GM23248 (cell line): ENCODE measurements at regions not wholly inside any gene's neighbourhood (a gene's known extent, or its start where the extent isn't known, plus 50 kb on each side); places are given as distances from the start of the nearest gene placed in this dataset.

Experiments used
- DNase-seq: peaks from one replicate; pipeline ENCODE4 v3.0.0-alpha.2; 2015
- H2AFZ ChIP-seq: fragments of 200-600 bp; sonication (generic); 2 replicates; pipeline ENCODE4 v1.6.1; 2016; ENCODE audit warnings: antibody characterized with exemption
- H3F3A ChIP-seq: fragments of 200-600 bp; sonication (generic); 2 replicates; pipeline ENCODE4 v1.6.1; 2016; ENCODE audit warnings: mild to moderate bottlenecking, antibody characterized with exemption, mixed run types; ENCODE audit not compliant: insufficient read depth
- H3K27ac ChIP-seq: fragments of 200-600 bp; sonication (generic); 2 replicates; pipeline ENCODE4 v1.5.1; 2016; ENCODE audit warnings: mild to moderate bottlenecking
- H3K27me3 ChIP-seq: fragments of 200-600 bp; sonication (generic); replicated peaks from 2 replicates; pipeline ENCODE4 v1.6.1; 2016; ENCODE audit warnings: mild to moderate bottlenecking; ENCODE audit not compliant: insufficient read depth
- H3K36me3 ChIP-seq: fragments of 200-600 bp; sonication (generic); 2 replicates; pipeline ENCODE4 v1.6.1; 2016; ENCODE audit warnings: low read depth, mild to moderate bottlenecking
- H3K4me1 ChIP-seq: fragments of 200-600 bp; sonication (generic); 2 replicates; pipeline ENCODE4 v1.6.1; 2016; ENCODE audit warnings: mild to moderate bottlenecking; ENCODE audit not compliant: insufficient read depth
- H3K4me2 ChIP-seq: fragments of 200-600 bp; sonication (generic); one replicate; pipeline ENCODE4 v1.6.1; 2016; ENCODE audit warnings: mild to moderate bottlenecking; ENCODE audit not compliant: unreplicated experiment
- H3K4me3 ChIP-seq: fragments of 200-600 bp; sonication (generic); 2 replicates; pipeline ENCODE4 v1.5.1; 2016; ENCODE audit warnings: mild to moderate bottlenecking
- H3K79me2 ChIP-seq: fragments of 200-600 bp; sonication (generic); 2 replicates; pipeline ENCODE4 v1.6.1; 2016; ENCODE audit warnings: mild to moderate bottlenecking; ENCODE audit not compliant: insufficient read depth
- H3K9ac ChIP-seq: fragments of 200-600 bp; sonication (generic); 2 replicates; pipeline ENCODE4 v1.6.1; 2016; ENCODE audit warnings: mild to moderate bottlenecking
- H3K9me2 ChIP-seq: fragments of 200-600 bp; sonication (generic); 2 replicates; pipeline ENCODE4 v1.6.1; 2016; ENCODE audit warnings: mixed run types, mild to moderate bottlenecking, moderate library complexity; ENCODE audit not compliant: insufficient read depth
- H3K9me3 ChIP-seq: fragments of 200-600 bp; sonication (generic); one replicate; pipeline ENCODE4 v1.6.1; 2017; ENCODE audit warnings: low read depth
- H4K20me1 ChIP-seq: fragments of 200-600 bp; sonication (generic); 2 replicates; pipeline ENCODE4 v1.6.0; 2016; ENCODE audit not compliant: insufficient read depth
- EZH2 ChIP-seq: fragments of 200-600 bp; sonication (generic); IDR thresholded peaks from 2 replicates; pipeline ENCODE4 v1.6.1; 2018; ENCODE audit warnings: antibody characterized with exemption, mild to moderate bottlenecking; ENCODE audit not compliant: insufficient read depth, poor library complexity, severe bottlenecking
- EZH2phosphoT487 ChIP-seq: fragments of 200-600 bp; sonication (generic); IDR thresholded peaks from 2 replicates; pipeline ENCODE4 v1.6.1; 2018; ENCODE audit warnings: antibody characterized with exemption, moderate library complexity, mild to moderate bottlenecking, low read depth; ENCODE audit not compliant: insufficient read depth
- WGBS, 2 experiments: methylation state at CpG; one replicate each; pipeline ENCODE4 v1.1.6; 2015 to 2017; ENCODE audit warnings: low lambda C conversion rate in 2 of 2, low coverage in 1 of 2; ENCODE audit errors: missing lambda C conversion rate in 2 of 2; 5-methylcytosine and 5-hydroxymethylcytosine counted together
- in situ Hi-C: fragments of 300-500 bp; cut with MboI; formaldehyde crosslinking; loops from 2 replicates; pipeline ENCODE4 v1.15.0; 2020

- Histone ChIP-seq H3K27ac (no peak overlapping the region), H3K9me2 (no peaks in the 10 kb centered on the region), H4K20me1 (no peaks in the 10 kb centered on the region), H3K4me2 (no peak overlapping the region), H3K79me2 (no peaks in the 10 kb centered on the region), H3F3A (no peaks in the 10 kb centered on the region), H3K9ac (no peak overlapping the region), H3K27me3 (no peaks in the 10 kb centered on the region), H3K36me3 (no peaks in the 10 kb centered on the region), H3K4me1 (no peaks in the 10 kb centered on the region), H2AFZ (no peak overlapping the region), H3K4me3 (no peak overlapping the region), H3K9me3 (no peaks in the 10 kb centered on the region)
- 21 to 25% methylated on average over 4 of the region's 4 CpGs for WGBS, 2 experiments
- DNase-seq, result no peak
- no peak for TF ChIP-seq EZH2phosphoT487
- TF ChIP-seq EZH2, result no peak
- in situ Hi-C loops, result no loop called here
Measured at GRCh38 chr18:41162191-41162590, 792.8 kb upstream of the PIK3C3 start.

GRCh38 chr18:41155910-41156851 lies 798.9 kb upstream of the PIK3C3 start:
- H3K4me3 ChIP-seq, result no peak overlapping the region
- H3K27me3 ChIP-seq, result no peaks in the 10 kb centered on the region
- no peaks in the 10 kb centered on the region for H3K9me2 ChIP-seq
- no peak for TF ChIP-seq EZH2phosphoT487
- in situ Hi-C loops, result no loop called here
- H3K27ac ChIP-seq, result no peak overlapping the region
- no peak for DNase-seq
- no peak overlapping the region for H2AFZ ChIP-seq
- H3K79me2 ChIP-seq, result no peaks in the 10 kb centered on the region
- H3F3A ChIP-seq, result no peaks in the 10 kb centered on the region
- no peaks in the 10 kb centered on the region for H4K20me1 ChIP-seq
- H3K4me2 ChIP-seq, result no peak overlapping the region
- no peak overlapping the region for H3K9ac ChIP-seq
- no peaks in the 10 kb centered on the region for H3K9me3 ChIP-seq
- H3K4me1 ChIP-seq, result no peaks in the 10 kb centered on the region
- H3K36me3 ChIP-seq, result no peaks in the 10 kb centered on the region
- 54 to 62% methylated on average over 4 of the region's 4 CpGs for WGBS, 2 experiments

- Histone ChIP-seq H3K36me3 (no peaks in the 10 kb centered on the region), H3K79me2 (no peaks in the 10 kb centered on the region), H3K9ac (no peak overlapping the region), H3K4me1 (no peaks in the 10 kb centered on the region), H3K9me3 (no peaks in the 10 kb centered on the region), H3F3A (no peaks in the 10 kb centered on the region), H2AFZ (no peak overlapping the region), H3K9me2 (no peaks in the 10 kb centered on the region), H3K4me3 (no peak overlapping the region), H4K20me1 (no peaks in the 10 kb centered on the region), H3K27me3 (no peaks in the 10 kb centered on the region), H3K27ac (no peak overlapping the region), H3K4me2 (no peak overlapping the region)
- no peak for DNase-seq
- in situ Hi-C loops, result no loop called here
- WGBS, 2 experiments, result 26 to 36% methylated on average over 1 of the region's 1 CpG
- TF ChIP-seq EZH2, result no peak
- TF ChIP-seq EZH2phosphoT487, result no peak
Measured at GRCh38 chr18:41155025-41155424, 800.0 kb upstream of the PIK3C3 start.

- Histone ChIP-seq H3K9ac (no peak overlapping the region), H2AFZ (no peak overlapping the region), H3K27ac (no peak overlapping the region), H3K4me2 (no peak overlapping the region), H3K27me3 (no peaks in the 10 kb centered on the region), H3K9me3 (no peaks in the 10 kb centered on the region), H3F3A (no peaks in the 10 kb centered on the region), H4K20me1 (no peaks in the 10 kb centered on the region), H3K4me1 (no peaks in the 10 kb centered on the region), H3K9me2 (no peaks in the 10 kb centered on the region), H3K36me3 (no peaks in the 10 kb centered on the region), H3K4me3 (no peak overlapping the region), H3K79me2 (no peaks in the 10 kb centered on the region)
- TF ChIP-seq EZH2phosphoT487, result no peak
- TF ChIP-seq EZH2, result no peak
- 45 to 48% methylated on average over 2 of the region's 2 CpGs for WGBS, 2 experiments
- DNase-seq, result no peak
- in situ Hi-C loops, result no loop called here
Measured at GRCh38 chr18:41153871-41154270, 801.2 kb upstream of the PIK3C3 start.
